Sigmoid colon (tissue), 6 donors: ENCODE measurements at regions not wholly inside any gene's neighbourhood (a gene's known extent, or its start where the extent isn't known, plus 50 kb on each side); places are given as distances from the start of the nearest gene placed in this dataset.

Experiments used
- DNase-seq: peaks from one replicate; pipeline ENCODE4 v3.0.0-alpha.2; 2019
- H3K27ac ChIP-seq, 4 donors: fragments of 200-600 bp; sonication (generic); one replicate each; pipeline ENCODE4 v1.5.1; 2016 to 2019; ENCODE audit warnings: mild to moderate bottlenecking in 1 of 4
- H3K27me3 ChIP-seq, 3 donors: fragments of 200-600 bp; sonication (generic); one replicate each; pipeline ENCODE4 v1.5.1; 2019; ENCODE audit warnings: mild to moderate bottlenecking in 1 of 3
- H3K36me3 ChIP-seq, 4 donors: fragments of 200-600 bp; sonication (generic); one replicate each; pipeline ENCODE4 v1.5.1; 2016 to 2019
- H3K4me1 ChIP-seq, 4 donors: fragments of 200-600 bp; sonication (generic); one replicate each; pipeline ENCODE4 v1.5.1; 2017 to 2019
- H3K4me3 ChIP-seq, 4 donors: fragments of 200-600 bp; sonication (generic); one replicate each; pipeline ENCODE4 v1.5.1; 2017 to 2019; ENCODE audit warnings: mild to moderate bottlenecking in 2 of 4, moderate library complexity in 1 of 4
- H3K9me3 ChIP-seq, 4 donors: fragments of 200-600 bp in 3 of 4; sonication (generic) in 3 of 4; one replicate each; pipeline versions ENCODE4 v1.5.1 to v1.6.1; 2013 to 2019
- CTCF ChIP-seq, 4 experiments: fragments of 450-650 bp in 3 of 4; fragments of 200-600 bp in 1 of 4; IDR thresholded peaks; one replicate each; pipeline ENCODE4 v1.5.1; 2016 to 2019; ENCODE audit warnings: antibody characterized with exemption in 4 of 4, mild to moderate bottlenecking in 3 of 4, moderate library complexity in 2 of 4
- EP300 ChIP-seq, 4 donors: sonication (generic); formaldehyde crosslinking; IDR thresholded peaks; one replicate each; pipeline ENCODE4 v1.6.1; 2017; ENCODE audit warnings: antibody characterized with exemption in 4 of 4
- POLR2A ChIP-seq, 2 donors: fragments of 450-650 bp; IDR thresholded peaks; one replicate each; pipeline ENCODE4 v1.6.1; 2016; ENCODE audit warnings: antibody characterized with exemption in 2 of 2, mild to moderate bottlenecking in 2 of 2, moderate library complexity in 2 of 2
- POLR2AphosphoS5 ChIP-seq, 4 donors: sonication (generic); formaldehyde crosslinking; IDR thresholded peaks; one replicate each; pipeline ENCODE4 v1.6.1; 2017; ENCODE audit warnings: antibody characterized with exemption in 4 of 4
- WGBS, 2 donors: extraction: QIAGEN DNeasy Blood & Tissue Kit; methylation state at CpG; one replicate each; pipeline ENCODE4 v1.1.7; 2013; 5-methylcytosine and 5-hydroxymethylcytosine counted together
- intact Hi-C: fragments of 100-400 bp; cut with DNase I; formaldehyde crosslinking; loops from one replicate; pipeline ENCODE4 v1.15.1; 2023
- donor health status: healthy with polysubstance abuse.
- donor health status: healthy.

GRCh38 chr4:57682275-57682674 lies 572.1 kb upstream of the IGFBP7 start:
- Histone ChIP-seq H3K27me3 (no peaks in the 10 kb centered on the region), H3K9me3 (no peaks in the 10 kb centered on the region), H3K4me3 (no peak overlapping the region), H3K36me3 (no peaks in the 10 kb centered on the region), H3K27ac (no peak overlapping the region), H3K4me1 (no peaks in the 10 kb centered on the region)
- intact Hi-C loops = loop anchor here (5.0 kb wide), 1 partner anchor 140 kb away; no protein-coding TSS in a partner anchor
- TF ChIP-seq POLR2A (IDR thresholded peaks at IDR 0.05) = no peak
- TF ChIP-seq EP300 (IDR thresholded peaks at IDR 0.05) = no peak
- TF ChIP-seq CTCF (IDR thresholded peaks at IDR 0.05) = no peak
- no peak for TF ChIP-seq POLR2AphosphoS5 (IDR thresholded peaks at IDR 0.05)
- no peak for DNase-seq

GRCh38 chr4:57679969-57680368 lies 569.8 kb upstream of the IGFBP7 start:
- no peak overlapping the region for H3K4me3 ChIP-seq
- H3K4me1 ChIP-seq = no peaks in the 10 kb centered on the region
- H3K9me3 ChIP-seq = no peaks in the 10 kb centered on the region
- TF ChIP-seq CTCF (IDR thresholded peaks at IDR 0.05) (no peak), POLR2A (IDR thresholded peaks at IDR 0.05) (no peak), EP300 (IDR thresholded peaks at IDR 0.05) (no peak)
- WGBS, 2 donors = 82 to 90% methylated on average over 7 of the region's 7 CpGs
- no peaks in the 10 kb centered on the region for H3K27me3 ChIP-seq
- H3K36me3 ChIP-seq = no peaks in the 10 kb centered on the region
- H3K27ac ChIP-seq = no peak overlapping the region
- DNase-seq = no peak
- intact Hi-C loops = loop anchor here (5.0 kb wide), 1 partner anchor 138 kb away; no protein-coding TSS in a partner anchor

- Histone ChIP-seq H3K36me3 (no peaks in the 10 kb centered on the region), H3K9me3 (no peaks in the 10 kb centered on the region), H3K4me1 (no peaks in the 10 kb centered on the region), H3K27ac (no peak overlapping the region), H3K4me3 (no peak overlapping the region), H3K27me3 (no peaks in the 10 kb centered on the region)
- 94% methylated on average over 6 of the region's 6 CpGs for WGBS, 2 donors
- no peak for TF ChIP-seq CTCF (IDR thresholded peaks at IDR 0.05)
- no peak for TF ChIP-seq POLR2AphosphoS5 (IDR thresholded peaks at IDR 0.05)
- TF ChIP-seq EP300 (IDR thresholded peaks at IDR 0.05) = no peak
- no peak for TF ChIP-seq POLR2A (IDR thresholded peaks at IDR 0.05)
- intact Hi-C loops = no loop called here
- DNase-seq = no peak
These were observed 566.2 kb upstream of the IGFBP7 start for GRCh38 chr4:57676394-57676793.

DNA sequence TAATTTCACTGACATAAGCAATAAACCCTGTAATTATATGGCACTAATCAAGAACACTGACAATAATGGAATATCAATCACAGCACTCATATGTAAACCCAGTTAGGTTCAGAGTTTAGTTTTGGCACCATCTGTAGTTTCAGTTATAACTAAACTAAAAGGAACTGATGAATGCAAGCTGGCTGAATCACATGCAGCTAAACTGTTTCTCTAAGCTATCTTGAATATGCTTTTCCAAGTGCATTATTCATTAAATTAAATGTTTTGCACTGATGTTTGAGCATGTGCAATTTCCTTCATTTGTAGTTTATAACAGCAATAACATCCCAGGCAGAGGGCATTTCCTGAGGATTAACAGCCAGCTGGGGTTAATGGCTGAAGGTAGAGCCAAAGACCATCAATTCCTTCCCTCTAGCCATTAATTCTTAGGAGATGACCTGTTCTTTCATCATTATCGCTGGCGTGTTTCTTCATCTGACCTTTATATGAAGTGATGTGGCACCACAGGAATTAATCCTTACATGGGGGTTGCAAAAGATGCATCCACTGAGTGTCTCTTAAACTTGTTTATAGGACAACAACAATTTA lies 562.8 kb upstream of the IGFBP7 start:
- no peaks in the 10 kb centered on the region for H3K4me1 ChIP-seq
- H3K9me3 ChIP-seq = no peaks in the 10 kb centered on the region
- TF ChIP-seq POLR2AphosphoS5 (IDR thresholded peaks at IDR 0.05) (no peak), CTCF (IDR thresholded peaks at IDR 0.05) (no peak), POLR2A (IDR thresholded peaks at IDR 0.05) (no peak), EP300 (IDR thresholded peaks at IDR 0.05) (no peak)
- H3K27me3 ChIP-seq = no peaks in the 10 kb centered on the region
- no peak overlapping the region for H3K27ac ChIP-seq
- DNase-seq = no peak
- WGBS, 2 donors = 65 to 71% methylated on average over 2 of the region's 2 CpGs
- intact Hi-C loops = no loop called here
- H3K4me3 ChIP-seq = no peak overlapping the region
- H3K36me3 ChIP-seq = no peaks in the 10 kb centered on the region

- TF ChIP-seq POLR2A (IDR thresholded peaks at IDR 0.05) = no peak
- TF ChIP-seq POLR2AphosphoS5 (IDR thresholded peaks at IDR 0.05) = no peak
- TF ChIP-seq EP300 (IDR thresholded peaks at IDR 0.05) = no peak
- no peak for TF ChIP-seq CTCF (IDR thresholded peaks at IDR 0.05)
- intact Hi-C loops = no loop called here
- no peak overlapping the region for H3K4me3 ChIP-seq
- no peak overlapping the region for H3K27ac ChIP-seq
- no peaks in the 10 kb centered on the region for H3K36me3 ChIP-seq
- no peak for DNase-seq
- H3K27me3 ChIP-seq = no peaks in the 10 kb centered on the region
- no peaks in the 10 kb centered on the region for H3K9me3 ChIP-seq
- H3K4me1 ChIP-seq = no peaks in the 10 kb centered on the region
- 19 to 37% methylated on average over 2 of the region's 2 CpGs for WGBS, 2 donors
These were observed 558.4 kb upstream of the IGFBP7 start for GRCh38 chr4:57668621-57669020.
